ENCODE measurements at regions not wholly inside any gene's neighbourhood (a gene's known extent, or its start where the extent isn't known, plus 50 kb on each side); places are given as distances from the start of the nearest gene placed in this dataset.

- Mint-ChIP-seq H3K36me3 (ENCODE audit: low read depth, unreplicated experiment) (no peaks in the 10 kb centered on the region), H3K27me3 (ENCODE audit: low read depth, unreplicated experiment) (peaks cover 3% of the 10 kb centered on the region), H3K27ac (ENCODE audit: unreplicated experiment) (no peak overlapping the region), H3K4me3 (ENCODE audit: unreplicated experiment) (no peak overlapping the region), H3K9me3 (ENCODE audit: unreplicated experiment) (no peaks in the 10 kb centered on the region), H3K4me1 (ENCODE audit: low read depth, unreplicated experiment) (peaks cover 3% of the 10 kb centered on the region)
- no peak for TF ChIP-seq EZH2 (IDR thresholded peaks at IDR 0.05; ENCODE audit: insufficient read depth, low read length)
- TF ChIP-seq, protein P1, sequence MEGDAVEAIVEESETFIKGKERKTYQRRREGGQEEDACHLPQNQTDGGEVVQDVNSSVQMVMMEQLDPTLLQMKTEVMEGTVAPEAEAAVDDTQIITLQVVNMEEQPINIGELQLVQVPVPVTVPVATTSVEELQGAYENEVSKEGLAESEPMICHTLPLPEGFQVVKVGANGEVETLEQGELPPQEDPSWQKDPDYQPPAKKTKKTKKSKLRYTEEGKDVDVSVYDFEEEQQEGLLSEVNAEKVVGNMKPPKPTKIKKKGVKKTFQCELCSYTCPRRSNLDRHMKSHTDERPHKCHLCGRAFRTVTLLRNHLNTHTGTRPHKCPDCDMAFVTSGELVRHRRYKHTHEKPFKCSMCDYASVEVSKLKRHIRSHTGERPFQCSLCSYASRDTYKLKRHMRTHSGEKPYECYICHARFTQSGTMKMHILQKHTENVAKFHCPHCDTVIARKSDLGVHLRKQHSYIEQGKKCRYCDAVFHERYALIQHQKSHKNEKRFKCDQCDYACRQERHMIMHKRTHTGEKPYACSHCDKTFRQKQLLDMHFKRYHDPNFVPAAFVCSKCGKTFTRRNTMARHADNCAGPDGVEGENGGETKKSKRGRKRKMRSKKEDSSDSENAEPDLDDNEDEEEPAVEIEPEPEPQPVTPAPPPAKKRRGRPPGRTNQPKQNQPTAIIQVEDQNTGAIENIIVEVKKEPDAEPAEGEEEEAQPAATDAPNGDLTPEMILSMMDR (IDR thresholded peaks at IDR 0.05; ENCODE audit: insufficient read depth, low read depth, low read length), result no peak
- no peak overlapping the region for H3K27ac ChIP-seq (ENCODE audit: low read depth, low read length)
- no peak overlapping the region for H2AFZ ChIP-seq (ENCODE audit: low read depth, low read length)
- no peak overlapping the region for H3K9ac ChIP-seq (ENCODE audit: low read length)
- DNase-seq (ENCODE audit: low read depth) (no peak), FAIRE-seq (no peak)
- H4K20me1 ChIP-seq (ENCODE audit: insufficient read depth, low read length), result no peaks in the 10 kb centered on the region
- no peak overlapping the region for H3K4me3 ChIP-seq (ENCODE audit: insufficient read depth, low read depth, low read length)
- H3K4me1 ChIP-seq (ENCODE audit: insufficient read depth, low read length), result no peaks in the 10 kb centered on the region
- no peak overlapping the region for H3K4me2 ChIP-seq (ENCODE audit: low read length)
- H3K9me3 ChIP-seq (ENCODE audit: insufficient read depth, low read depth, low read length), result no peaks in the 10 kb centered on the region
- no peaks in the 10 kb centered on the region for H3K27me3 ChIP-seq (ENCODE audit: insufficient read depth, low read length)
- no peaks in the 10 kb centered on the region for H3K79me2 ChIP-seq (ENCODE audit: insufficient read depth, low read length)
- H3K36me3 ChIP-seq (ENCODE audit: insufficient read depth, low read length), result no peaks in the 10 kb centered on the region
Observed at GRCh38 chr12:89803412-89803811, 94.8 kb upstream of the ATP2B1 start.

- Mint-ChIP-seq H3K27ac (ENCODE audit: unreplicated experiment) (no peak overlapping the region), H3K4me3 (ENCODE audit: unreplicated experiment) (no peak overlapping the region), H3K9me3 (ENCODE audit: unreplicated experiment) (no peaks in the 10 kb centered on the region), H3K27me3 (ENCODE audit: low read depth, unreplicated experiment) (peaks cover 6% of the 10 kb centered on the region), H3K36me3 (ENCODE audit: low read depth, unreplicated experiment) (no peaks in the 10 kb centered on the region), H3K4me1 (ENCODE audit: low read depth, unreplicated experiment) (peaks cover 3% of the 10 kb centered on the region)
- H3K4me2 ChIP-seq (ENCODE audit: low read length), result no peak overlapping the region
- H3K27ac ChIP-seq (ENCODE audit: low read depth, low read length), result no peak overlapping the region
- H4K20me1 ChIP-seq (ENCODE audit: insufficient read depth, low read length), result no peaks in the 10 kb centered on the region
- no peak overlapping the region for H3K4me3 ChIP-seq (ENCODE audit: insufficient read depth, low read depth, low read length)
- H3K36me3 ChIP-seq (ENCODE audit: insufficient read depth, low read length), result no peaks in the 10 kb centered on the region
- H3K9ac ChIP-seq (ENCODE audit: low read length), result no peak overlapping the region
- FAIRE-seq (no peak), DNase-seq (ENCODE audit: low read depth) (no peak)
- H2AFZ ChIP-seq (ENCODE audit: low read depth, low read length), result no peak overlapping the region
- no peaks in the 10 kb centered on the region for H3K27me3 ChIP-seq (ENCODE audit: insufficient read depth, low read length)
- H3K4me1 ChIP-seq (ENCODE audit: insufficient read depth, low read length), result no peaks in the 10 kb centered on the region
- TF ChIP-seq EZH2 (IDR thresholded peaks at IDR 0.05; ENCODE audit: insufficient read depth, low read length), result no peak
- TF ChIP-seq, protein P1 (IDR thresholded peaks at IDR 0.05; ENCODE audit: insufficient read depth, low read depth, low read length), result no peak
- H3K9me3 ChIP-seq (ENCODE audit: insufficient read depth, low read depth, low read length), result no peaks in the 10 kb centered on the region
- no peaks in the 10 kb centered on the region for H3K79me2 ChIP-seq (ENCODE audit: insufficient read depth, low read length)
Observed at GRCh38 chr12:89801284-89801683, 92.6 kb upstream of the ATP2B1 start.

DNA sequence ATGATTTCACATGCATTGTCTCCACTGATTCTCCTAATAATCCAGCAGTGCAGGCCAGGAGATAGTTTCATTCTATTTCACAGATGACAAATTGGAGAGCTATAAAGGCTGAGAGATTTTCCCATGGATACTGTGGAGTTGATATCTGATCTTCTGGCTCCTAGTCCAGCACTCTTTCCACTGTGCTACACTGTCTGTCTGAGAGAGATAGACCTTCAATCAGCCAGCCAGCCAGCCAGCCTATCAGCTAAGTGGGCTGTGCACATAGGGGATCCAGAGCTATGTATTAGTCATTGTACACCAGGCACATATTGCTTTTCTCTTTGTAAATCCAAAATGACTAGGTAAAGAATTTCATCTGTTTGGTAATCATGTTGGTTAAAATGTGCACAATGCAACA, 91.8 kb upstream of the ATP2B1 start:
- no peak overlapping the region for H3K27ac ChIP-seq (ENCODE audit: low read depth, low read length)
- no peaks in the 10 kb centered on the region for H3K27me3 ChIP-seq (ENCODE audit: insufficient read depth, low read length)
- Mint-ChIP-seq H3K4me1 (ENCODE audit: low read depth, unreplicated experiment) (peaks cover 3% of the 10 kb centered on the region), H3K27ac (ENCODE audit: unreplicated experiment) (no peak overlapping the region), H3K27me3 (ENCODE audit: low read depth, unreplicated experiment) (peaks cover 6% of the 10 kb centered on the region), H3K36me3 (ENCODE audit: low read depth, unreplicated experiment) (no peaks in the 10 kb centered on the region), H3K9me3 (ENCODE audit: unreplicated experiment) (no peaks in the 10 kb centered on the region), H3K4me3 (ENCODE audit: unreplicated experiment) (no peak overlapping the region)
- FAIRE-seq (no peak), DNase-seq (ENCODE audit: low read depth) (no peak)
- no peaks in the 10 kb centered on the region for H3K9me3 ChIP-seq (ENCODE audit: insufficient read depth, low read depth, low read length)
- no peak overlapping the region for H3K4me2 ChIP-seq (ENCODE audit: low read length)
- H4K20me1 ChIP-seq (ENCODE audit: insufficient read depth, low read length), result no peaks in the 10 kb centered on the region
- no peaks in the 10 kb centered on the region for H3K36me3 ChIP-seq (ENCODE audit: insufficient read depth, low read length)
- H3K79me2 ChIP-seq (ENCODE audit: insufficient read depth, low read length), result no peaks in the 10 kb centered on the region
- H2AFZ ChIP-seq (ENCODE audit: low read depth, low read length), result no peak overlapping the region
- no peak overlapping the region for H3K9ac ChIP-seq (ENCODE audit: low read length)
- no peaks in the 10 kb centered on the region for H3K4me1 ChIP-seq (ENCODE audit: insufficient read depth, low read length)
- H3K4me3 ChIP-seq (ENCODE audit: insufficient read depth, low read depth, low read length), result no peak overlapping the region
- TF ChIP-seq EZH2 (IDR thresholded peaks at IDR 0.05; ENCODE audit: insufficient read depth, low read length), result no peak
- TF ChIP-seq, protein P1 (IDR thresholded peaks at IDR 0.05; ENCODE audit: insufficient read depth, low read depth, low read length), result no peak
